Globus pallidus (tissue), 1 donor: ENCODE measurements at regions not wholly inside any gene's neighbourhood (a gene's known extent, or its start where the extent isn't known, plus 50 kb on each side); places are given as distances from the start of the nearest gene placed in this dataset.

ENCODE experiments used
- DNase-seq: peaks from one replicate; pipeline ENCODE4 v3.0.0-alpha.2; 2015; ENCODE audit warnings: low spot score

DNA sequence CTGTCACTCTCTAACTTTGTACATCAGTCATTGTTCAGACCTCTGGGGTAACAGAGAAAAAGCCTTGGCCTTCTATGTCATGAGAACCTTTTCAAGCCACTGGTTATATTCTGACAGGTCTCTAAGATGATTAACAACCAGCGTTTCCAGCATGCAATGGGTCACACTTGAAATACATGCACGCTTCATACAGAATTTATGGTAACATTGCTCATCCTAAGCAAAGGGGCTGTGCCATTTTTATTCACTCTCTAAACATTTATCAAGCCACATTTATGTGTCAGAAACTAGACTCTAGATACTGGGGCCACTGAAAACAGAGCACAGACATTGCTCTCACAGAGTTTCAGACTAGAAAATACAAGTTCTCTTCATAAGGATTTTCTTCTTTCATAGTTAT, 501.4 kb upstream of the DAB1 start:
- DNase-seq, result no peak

DNA sequence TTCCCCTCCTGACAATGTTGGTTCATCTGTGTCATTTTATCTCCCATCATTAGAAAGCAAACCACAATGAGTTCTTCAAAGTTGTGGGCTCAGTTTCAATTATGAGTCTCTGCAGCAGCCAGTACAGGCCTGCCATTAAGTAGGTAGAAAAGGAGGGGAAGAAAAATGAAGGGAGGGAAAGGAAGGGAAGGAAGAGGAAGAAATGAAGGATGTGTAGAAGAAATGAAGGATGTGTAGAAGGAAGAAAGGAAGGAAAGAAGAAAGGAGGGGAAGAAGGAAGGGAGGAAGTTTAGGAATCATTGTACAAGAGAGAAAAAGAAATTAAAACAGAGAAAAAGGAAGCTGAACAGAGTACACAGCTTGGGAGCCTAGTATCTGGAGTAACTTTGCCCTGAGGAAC, 498.3 kb upstream of the DAB1 start:
- no peak for DNase-seq

DNA sequence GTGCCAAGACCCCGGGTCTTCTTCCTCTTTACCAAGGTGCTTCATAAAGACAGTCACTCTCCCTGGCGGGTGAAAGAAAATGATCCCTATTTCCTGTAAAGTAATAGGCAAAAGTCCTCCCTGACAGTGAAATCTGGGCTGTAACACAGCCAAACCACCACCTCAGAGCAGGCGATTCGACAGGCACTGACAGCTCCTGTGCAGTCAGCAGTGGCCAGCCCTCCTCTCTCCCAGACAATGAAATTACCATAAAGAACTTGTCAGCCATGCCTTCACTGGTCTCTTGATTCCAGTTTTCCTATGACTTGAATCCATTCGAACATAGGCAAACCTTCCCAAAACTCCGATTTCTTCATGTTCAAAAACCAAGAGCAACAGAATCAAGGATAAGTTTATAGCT, 492.2 kb upstream of the DAB1 start:
- no peak for DNase-seq

DNA sequence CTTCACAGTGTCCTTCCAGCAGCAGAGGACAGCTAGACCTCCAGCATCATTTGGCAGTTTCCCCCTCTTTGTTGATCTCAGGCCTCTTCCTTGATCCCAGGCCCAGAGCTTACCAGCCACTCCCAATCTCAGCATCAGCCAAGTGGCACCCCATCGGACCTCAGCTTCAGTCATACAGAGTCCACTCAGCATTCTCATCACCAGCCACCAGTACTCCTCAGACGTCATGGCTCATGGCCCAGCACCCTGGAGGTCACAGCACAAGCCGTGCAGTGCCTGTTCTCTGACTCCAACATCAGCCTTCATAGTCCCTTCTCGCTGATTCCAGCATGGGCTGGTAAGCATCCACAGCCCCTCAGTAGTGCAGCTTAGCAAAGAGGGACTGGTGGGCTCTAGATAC, 487.6 kb upstream of the DAB1 start:
- DNase-seq, result no peak

DNA sequence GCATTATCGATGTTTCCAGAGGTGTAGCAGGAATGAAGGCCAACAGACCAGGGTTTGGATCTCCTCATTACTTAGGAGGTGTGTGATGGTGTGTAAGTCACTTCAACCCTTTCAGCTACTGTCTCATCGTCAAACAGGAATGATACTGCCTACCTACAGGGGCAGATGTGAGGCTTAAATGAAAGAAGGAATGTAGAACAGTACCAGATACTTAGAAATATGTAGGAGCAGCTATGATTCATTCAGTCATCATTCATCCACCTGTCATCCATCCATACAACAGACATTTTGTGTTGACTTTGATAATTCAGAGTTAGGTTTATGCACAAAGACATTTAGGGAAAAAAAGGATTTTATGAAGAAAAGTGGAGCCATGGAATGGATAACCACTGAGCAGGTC, 486.9 kb upstream of the DAB1 start:
- DNase-seq, result no peak

DNA sequence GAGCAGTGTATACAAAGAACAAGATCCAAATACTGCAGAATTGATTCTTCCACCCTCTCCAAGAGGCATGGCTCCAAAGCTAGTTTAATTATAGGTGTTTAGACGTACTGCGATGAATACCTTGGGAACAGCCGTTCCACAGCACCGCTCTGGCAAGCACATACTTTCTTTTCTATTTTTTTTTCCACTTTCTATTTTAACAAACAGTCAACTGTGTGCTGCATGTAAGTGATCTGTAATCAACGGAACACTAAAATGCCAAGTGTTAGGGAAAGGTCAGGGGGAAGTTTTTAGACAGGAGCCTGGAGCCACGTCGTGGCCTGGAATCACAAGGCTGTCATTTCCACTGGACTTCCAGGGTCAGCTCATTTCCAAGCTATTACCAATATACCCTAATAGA, 486.4 kb upstream of the DAB1 start:
- no peak for DNase-seq

DNA sequence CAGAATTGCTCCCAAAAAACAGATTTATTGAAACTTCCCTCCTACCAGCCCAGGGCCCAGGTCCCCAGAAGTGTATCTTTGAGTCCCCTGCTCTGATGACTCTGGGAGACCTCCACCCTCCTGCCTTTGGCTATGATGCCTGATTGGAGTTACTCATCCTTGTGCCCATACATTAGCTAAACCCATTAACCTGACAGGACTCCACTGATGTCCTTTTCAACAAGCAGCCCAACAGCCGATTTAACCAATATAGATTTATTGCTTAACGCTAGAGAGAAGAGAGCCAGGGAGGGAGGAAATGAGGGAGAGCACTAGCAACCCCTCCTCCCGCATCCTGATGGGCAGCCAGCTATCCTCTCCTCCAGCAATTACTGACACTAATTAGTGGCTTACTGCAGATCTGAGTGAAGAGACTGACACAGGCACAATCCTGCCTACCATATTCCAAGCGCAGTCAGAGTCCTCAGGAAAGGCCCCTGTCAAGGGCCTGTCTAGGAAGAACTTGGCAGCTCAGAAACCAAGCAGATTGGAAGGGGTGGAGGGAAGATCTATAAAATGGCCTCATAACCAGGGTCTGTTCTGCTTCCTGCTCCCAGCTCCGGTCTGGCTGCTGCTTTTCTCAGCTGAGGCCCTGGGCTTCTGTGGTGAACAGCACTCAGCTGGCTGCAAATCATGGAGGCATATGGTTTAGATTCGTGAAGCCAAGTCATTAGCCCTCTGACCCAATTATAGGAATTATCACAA, 484.5 kb upstream of the DAB1 start:
- DNase-seq, result no peak

DNA sequence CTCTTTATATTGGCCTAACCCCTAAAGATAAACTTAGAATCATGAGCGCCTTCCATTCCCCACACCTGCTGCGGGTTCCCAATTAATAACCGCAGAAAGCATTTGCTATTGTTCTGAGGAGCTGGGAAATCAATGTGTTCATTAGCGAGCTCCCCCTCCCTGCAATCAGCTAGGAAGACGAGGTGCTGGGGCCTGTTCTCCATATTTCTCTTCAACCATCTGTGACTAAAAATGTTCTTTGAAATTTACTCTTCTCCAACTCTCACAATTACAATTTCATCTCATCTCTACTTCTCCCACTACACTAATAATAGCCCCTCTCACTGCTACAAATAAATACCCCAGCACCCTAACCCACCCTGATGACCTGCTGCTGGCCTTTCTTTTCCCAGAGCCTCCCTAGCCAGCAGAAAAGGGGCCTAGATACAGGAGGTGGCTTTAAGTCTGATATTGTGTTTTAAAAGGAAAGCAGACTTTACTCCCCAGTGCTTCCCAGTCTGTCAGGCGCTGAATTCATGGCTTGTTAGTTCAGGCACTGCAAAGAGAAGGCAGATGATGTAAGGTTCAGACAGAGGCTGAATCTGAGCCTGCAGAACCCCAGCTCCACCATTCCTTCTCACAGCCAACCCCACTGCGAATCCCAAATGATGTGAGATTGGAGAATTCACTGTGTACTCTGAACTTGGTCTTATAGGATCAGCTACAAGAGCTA, 477.5 kb upstream of the DAB1 start:
- DNase-seq, result no peak

DNA sequence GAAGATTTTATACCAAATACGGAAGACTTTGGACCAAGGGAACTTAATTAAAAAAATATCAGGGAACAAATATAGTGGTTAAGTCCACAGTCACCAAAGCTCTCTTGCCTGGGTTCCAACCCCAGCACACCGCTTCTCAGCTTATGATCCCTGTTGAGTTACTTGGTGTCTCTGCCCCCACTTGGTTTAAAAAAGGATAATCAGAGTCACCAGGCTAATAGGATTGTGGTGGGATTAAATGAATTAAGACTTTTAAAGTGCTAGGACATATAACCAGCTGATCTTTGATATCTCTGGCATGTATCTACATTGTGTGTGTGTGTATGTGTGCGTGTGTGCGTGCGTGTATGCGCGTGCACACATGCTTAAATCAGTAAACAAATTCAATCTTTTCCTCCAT, 474.7 kb upstream of the DAB1 start:
- DNase-seq, result no peak

DNA sequence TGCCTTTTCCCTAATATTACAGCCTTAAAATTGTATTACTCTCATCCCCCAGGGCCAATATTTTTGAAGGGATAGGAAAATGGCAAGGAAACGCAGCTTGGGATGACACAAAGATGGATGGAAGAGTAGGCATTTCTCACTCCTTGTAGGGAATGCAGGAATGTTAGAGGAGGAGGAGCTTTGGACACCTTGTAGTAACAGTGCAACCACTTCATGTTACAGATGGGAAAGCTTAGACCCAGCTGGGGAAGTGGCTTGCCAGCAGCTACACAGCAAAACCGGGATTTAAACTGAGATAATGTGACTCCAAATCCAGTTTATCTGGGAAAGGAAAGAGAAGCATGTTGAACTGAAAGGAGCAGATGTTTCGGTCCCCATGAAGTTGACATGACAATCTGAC, 473.7 kb upstream of the DAB1 start:
- DNase-seq, result no peak

DNA sequence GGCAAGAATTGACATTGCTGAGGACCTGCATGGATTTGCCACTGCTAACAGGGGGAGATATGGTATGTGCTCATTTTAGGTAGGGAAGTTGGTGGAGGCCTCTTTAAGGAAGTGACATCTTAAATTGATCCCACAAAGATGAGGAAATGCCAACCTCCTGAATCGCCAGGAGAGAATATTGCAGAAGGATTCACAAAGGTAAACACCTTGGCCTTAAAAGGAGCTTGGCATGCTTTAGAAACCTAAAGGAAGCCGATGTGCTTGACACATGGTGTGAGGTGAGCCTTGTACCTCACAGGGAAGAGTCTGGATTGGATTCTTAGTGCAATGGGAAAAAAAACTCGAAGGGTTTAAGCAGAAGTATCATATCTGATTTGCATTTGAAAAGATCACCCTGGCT, 470.5 kb upstream of the DAB1 start:
- no peak for DNase-seq

DNA sequence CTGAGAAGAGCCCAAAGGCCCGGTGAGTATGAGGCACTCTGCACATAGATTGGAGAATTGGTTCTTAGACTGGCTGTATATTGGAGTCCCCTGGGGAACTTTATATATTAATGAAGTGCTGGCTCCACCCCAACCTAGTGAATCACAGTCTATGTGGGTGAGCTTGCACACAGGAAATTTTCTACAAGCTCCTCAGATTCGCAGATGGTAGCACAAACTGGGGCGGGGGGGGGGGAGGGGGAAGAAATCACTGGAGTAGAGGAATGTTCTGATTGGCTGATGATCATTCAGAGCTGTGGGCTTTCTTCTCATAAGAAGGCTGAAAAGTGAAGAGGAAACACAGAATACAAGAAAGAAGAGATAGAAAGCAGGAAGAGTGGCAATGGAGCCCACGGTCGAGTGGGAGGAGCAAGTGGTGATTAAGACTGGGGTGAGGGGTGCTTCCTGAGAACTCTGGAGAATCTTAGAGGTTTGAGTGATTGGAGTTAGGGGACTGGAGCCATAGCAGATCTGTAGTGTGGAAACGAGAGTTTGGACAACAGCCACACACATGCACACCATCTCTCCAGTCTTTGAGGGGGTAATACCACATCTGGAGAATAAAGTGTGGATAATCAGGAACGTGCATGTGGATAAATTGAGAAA, 465.9 kb upstream of the DAB1 start:
- DNase-seq, result no peak

DNA sequence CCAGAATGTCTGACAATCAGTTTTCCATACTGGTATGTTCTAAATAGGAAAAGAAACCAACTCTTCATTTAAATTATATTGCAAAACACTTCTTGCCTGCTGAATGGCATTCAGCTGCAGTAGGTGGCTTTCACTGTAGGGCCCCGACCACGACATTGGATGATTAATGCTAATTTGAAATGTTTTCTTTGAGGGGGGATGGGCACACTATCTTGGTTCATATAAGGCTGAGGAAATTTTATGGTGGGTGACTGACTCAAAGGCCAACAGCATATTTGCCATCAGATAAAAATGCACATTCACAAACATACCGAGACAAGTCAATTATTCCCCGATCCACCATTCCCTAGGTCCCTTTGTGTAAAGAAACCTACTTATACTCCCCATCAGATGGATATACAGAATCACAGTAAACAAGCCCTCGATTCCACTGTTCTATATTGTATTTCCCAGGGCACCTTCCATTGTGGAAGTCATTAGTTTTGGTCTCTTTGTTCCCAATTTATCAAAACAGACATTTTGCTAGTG, 464.2 kb upstream of the DAB1 start:
- no peak for DNase-seq

DNA sequence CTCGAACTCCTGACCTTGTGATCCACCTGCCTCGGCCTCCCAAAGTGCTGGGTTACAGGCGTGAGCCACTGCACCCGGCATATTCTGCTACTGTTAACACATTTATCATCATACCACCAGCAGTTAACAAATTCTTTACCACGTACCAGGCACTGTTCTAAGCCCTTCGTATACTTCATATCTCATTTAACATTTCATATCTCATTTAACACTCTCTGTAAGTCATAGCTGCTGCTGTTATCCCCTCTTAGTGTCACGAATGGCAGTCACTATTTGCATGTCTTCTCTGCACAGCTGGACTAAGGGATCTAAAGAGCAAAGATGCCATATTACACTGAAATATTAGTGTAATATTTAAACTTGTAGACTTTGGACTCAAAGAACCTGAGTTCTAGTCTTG, 462.5 kb upstream of the DAB1 start:
- DNase-seq, result no peak

DNA sequence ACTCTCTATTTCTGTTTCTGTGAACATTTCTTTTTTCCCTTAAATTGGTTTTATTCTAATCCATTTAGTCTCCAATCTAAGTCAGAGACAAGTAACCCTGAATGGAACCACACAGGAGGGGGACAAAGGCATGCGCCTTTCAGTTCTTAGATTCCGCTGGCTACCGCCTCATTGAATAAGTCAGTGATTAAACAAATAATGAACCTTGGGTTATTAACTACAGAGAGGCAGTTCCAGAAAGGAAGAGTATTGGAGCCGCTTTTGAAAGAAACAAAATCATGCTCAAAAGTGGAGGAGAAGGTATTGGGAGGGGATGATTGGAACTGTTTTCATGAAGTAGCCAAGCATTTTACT, 459.8 kb upstream of the DAB1 start:
- DNase-seq, result no peak

DNA sequence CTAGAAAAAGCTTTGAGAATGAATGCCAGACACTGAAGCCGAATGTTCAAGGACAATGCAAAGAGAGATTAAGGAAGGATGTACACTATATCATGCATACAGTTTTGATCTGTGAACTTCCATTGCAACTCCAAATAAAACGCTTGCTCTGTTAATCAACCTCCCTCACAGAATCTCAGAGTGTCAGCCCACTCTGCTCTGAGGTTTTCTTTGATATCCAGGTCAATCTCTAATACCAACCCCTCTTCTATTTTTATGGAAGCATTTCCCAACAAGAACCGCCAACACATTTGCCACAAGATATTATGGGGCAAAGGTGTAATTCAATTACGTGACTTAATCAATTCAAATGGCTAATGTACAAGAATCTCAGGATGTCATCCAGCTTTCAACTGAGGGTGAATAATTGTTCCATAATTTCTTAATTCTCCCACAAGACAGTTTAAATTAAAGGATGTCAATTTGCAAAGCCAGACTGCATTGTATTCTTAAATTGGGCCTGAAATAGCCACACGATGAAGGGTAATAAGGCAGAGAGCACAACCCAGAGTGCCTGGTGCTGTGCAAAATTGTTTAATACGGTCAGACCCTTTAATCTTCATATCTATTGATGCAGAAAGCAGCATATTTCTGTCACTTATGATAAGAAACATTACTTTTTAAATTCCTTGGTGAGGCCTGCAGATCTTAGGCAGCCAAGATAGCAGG, 459.2 kb upstream of the DAB1 start:
- DNase-seq, result no peak

DNA sequence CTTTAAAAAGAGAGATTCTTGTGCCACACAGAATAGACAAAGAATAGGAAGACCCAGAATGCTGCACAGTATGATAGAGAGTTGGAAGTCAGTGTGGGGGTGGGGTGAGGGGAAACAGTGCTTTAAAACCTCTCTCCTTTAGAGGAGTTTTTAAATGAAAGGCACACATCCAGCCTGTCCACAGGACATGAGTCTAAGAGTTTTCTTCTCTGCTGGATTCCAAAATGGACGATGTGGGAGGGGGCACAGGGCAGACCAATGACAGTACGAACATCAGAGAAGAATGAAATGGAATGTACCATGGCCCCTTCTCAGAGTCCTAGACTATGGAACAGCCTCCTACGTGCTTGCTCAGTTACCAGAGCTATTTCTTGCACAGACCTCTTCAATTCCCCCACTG, 458.2 kb upstream of the DAB1 start:
- DNase-seq, result no peak

DNA sequence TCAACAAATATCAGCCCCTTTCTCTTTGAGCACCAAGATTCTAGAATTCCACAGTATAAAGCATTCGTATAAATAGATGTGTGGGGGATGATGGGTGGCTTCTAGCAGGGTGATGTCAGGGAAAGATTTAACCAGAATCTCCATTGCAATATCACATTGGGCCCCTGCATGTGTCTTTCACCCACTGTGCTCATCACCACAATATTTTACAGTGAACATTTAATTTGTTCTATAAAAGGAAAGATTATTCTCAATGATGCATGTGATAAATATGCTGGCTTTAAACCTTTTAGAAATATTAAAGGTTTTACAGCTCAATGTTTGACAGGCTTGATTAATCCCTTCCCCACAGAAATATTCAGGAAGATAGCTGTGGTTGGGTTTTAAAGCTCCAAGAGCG, 457.8 kb upstream of the DAB1 start:
- DNase-seq, result no peak

DNA sequence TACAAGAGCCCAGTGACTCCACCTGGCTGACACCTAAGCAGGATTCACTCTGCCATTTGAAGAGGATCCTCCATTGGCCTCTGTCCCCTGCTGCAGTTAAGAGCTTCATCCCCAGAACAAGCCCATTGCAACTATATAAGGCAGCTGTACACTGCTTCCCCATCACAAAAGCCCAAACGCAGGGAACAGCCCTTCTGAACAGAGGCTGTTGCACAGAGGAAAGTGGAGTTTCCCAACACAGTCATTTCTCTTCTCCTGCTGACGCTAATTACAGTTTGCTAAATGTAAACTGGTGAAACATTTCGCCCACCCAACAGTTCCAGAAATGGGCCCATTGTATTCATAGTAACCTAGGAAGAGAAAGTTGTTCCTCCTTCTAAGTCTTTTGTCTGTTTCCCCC, 455.8 kb upstream of the DAB1 start:
- no peak for DNase-seq

DNA sequence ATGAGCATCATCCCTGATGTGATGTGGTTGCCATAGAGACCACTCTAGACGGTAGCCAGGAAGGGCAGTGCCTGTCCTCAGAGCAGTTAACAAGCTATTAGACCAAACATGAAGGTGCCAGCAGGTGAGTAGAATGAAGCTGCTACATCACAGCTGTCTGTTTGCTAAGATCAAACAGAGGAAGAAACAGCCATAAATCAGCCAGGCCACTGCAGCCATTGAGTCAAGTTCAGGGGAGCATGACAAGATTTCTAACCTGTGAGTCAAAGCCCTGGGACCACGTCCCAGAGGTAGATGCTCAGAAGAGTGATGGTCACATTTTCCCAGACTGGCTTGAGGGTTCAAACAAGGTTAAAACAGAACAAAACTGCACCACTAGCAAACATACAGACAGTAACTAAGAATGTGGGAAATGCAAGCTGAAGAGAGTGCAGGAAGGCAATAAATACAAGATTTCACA, 450.6 kb upstream of the DAB1 start:
- DNase-seq, result no peak

DNA sequence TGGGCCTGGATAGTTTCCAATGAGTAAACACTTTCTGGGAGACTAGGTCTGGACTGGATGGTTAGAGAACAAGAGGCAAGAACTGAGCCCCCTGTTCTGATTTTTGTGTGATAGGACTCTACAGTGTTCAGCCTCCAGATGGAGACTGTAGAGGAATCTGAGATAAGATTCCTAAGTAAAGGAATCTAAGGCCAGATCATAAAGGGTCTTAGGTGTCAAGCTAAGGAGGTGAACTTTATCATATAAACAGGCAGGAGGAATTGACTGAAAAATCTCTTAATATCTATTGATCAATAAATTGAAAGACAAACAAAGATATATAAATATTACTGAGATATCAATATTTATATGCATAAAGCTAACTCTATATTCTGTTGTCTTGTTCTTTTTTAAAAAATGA, 449.1 kb upstream of the DAB1 start:
- DNase-seq, result no peak

DNA sequence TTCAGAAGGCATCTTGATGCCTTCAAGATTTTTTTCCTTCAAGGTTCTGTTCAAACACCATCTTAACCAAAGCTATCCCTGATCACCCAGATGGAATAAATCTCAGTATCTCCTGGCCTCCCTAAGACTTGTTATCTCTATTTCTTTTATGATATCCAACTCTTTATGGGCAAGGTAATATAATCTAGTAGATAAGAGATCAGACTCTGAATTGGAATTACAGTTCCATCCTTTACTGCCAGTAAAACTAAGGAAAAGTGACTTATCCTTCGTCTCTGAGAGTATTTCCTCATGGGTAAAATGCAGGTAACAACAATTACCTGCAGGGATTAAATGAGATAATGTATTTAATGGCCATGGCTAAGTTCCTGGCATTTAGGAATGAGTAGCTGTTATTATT, 445.0 kb upstream of the DAB1 start:
- no peak for DNase-seq

DNA sequence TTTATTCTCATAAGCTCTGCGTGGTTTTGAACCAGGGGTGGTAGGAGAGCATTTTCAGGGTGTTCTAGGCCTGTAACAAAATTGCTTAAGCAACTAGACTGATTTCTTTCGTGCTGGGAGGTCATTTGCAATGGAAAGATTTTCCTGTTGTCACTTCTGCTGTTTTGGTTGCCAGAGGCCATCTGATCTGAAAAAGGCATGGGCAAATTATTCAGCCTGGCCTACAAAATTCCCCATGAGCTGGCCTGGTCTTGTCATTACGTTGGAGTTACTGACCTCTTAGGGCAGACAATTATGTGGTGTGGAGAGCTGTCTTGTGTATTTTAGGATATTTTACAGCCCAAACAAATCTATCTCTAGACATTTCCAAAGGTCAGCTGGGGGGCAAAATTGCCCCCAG, 444.4 kb upstream of the DAB1 start:
- no peak for DNase-seq
